A549 (cell line): ENCODE measurements at regions not wholly inside any gene's neighbourhood (a gene's known extent, or its start where the extent isn't known, plus 50 kb on each side); places are given as distances from the start of the nearest gene placed in this dataset.

Experiments
- TF ChIP-seq, protein P1 (sequence below): fragments of >200 bp; sonication (Bioruptor Twin); formaldehyde crosslinking; IDR thresholded peaks from 3 replicates; pipeline ENCODE4 v1.5.1; 2016
- TF ChIP-seq, protein P2 (sequence below): IDR thresholded peaks from 2 replicates; pipeline ENCODE4 v1.6.1; 2012

DNA sequence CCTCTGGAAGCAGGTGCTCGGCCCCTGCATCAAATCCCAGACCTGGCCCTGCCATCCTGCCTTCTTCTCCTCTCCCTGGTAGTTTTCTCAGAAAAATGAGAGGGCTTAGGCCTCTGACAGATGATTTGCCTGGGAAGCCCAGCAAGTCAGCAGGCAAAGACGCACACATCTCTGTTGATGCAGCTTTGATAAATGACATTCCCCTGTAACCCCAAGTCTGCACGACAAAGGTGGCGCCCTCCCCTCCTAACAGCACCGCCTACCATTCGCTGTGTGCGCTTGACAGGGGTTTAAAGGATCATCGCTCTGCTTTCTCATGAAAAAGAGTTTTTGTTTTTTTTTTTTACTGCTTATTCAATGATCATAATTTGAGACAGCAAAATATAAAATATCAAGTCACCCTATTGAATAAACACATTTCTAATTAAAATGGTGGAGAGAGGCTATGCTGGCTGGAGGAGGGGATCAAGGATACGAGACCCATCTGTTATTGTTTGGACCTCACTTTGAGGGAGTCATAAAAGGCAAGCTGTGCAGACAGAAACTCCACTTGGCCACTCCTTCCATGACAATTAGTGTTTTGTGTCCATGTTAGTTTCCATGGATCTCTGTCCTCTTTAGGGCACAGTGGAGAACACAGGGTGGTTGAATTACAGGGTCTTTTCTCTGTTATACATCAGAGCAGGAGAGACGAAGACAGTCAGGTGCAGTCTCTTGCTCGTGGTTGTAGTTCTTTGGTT, 126.1 kb downstream of the FGF9 start:
- TF ChIP-seq, protein P1, sequence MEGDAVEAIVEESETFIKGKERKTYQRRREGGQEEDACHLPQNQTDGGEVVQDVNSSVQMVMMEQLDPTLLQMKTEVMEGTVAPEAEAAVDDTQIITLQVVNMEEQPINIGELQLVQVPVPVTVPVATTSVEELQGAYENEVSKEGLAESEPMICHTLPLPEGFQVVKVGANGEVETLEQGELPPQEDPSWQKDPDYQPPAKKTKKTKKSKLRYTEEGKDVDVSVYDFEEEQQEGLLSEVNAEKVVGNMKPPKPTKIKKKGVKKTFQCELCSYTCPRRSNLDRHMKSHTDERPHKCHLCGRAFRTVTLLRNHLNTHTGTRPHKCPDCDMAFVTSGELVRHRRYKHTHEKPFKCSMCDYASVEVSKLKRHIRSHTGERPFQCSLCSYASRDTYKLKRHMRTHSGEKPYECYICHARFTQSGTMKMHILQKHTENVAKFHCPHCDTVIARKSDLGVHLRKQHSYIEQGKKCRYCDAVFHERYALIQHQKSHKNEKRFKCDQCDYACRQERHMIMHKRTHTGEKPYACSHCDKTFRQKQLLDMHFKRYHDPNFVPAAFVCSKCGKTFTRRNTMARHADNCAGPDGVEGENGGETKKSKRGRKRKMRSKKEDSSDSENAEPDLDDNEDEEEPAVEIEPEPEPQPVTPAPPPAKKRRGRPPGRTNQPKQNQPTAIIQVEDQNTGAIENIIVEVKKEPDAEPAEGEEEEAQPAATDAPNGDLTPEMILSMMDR: no peak
- TF ChIP-seq, protein P2, sequence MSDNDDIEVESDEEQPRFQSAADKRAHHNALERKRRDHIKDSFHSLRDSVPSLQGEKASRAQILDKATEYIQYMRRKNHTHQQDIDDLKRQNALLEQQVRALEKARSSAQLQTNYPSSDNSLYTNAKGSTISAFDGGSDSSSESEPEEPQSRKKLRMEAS: no peak
